ENCODE measurements at regions not wholly inside any gene's neighbourhood (a gene's known extent, or its start where the extent isn't known, plus 50 kb on each side); places are given as distances from the start of the nearest gene placed in this dataset.

- no peak for TF ChIP-seq CTCF (conservative IDR thresholded peaks at IDR 0.05; ENCODE audit: low read length)
- no peak for TF ChIP-seq EZH2phosphoT487 (IDR thresholded peaks at IDR 0.05; ENCODE audit: borderline replicate concordance, low read depth, low read length)
Measured at GRCh38 chr4:77229433-77229832, 72.4 kb downstream of the CCNG2 start.

Data from OCI-LY7 (cell line).